ENCODE measurements at regions not wholly inside any gene's neighbourhood (a gene's known extent, or its start where the extent isn't known, plus 50 kb on each side); places are given as distances from the start of the nearest gene placed in this dataset.

DNA sequence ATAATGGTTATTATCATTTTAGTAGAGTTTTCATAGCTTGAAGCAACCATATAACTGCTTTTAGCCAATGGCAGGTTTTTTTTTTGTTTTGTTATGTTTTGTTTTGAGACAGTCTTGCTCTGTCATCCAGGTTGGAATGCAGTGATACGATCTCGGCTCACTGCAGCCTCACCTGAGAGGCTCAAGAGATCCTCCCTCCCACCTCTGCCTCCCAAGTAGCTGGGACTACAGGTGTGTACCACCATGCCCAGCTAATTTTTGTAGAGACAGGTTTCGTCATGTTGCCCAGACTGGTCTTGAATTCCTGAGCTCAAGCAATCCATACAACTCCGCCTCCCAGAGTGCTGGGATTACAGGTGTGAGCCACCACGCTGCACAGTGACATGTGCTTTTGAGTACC is 117.5 kb upstream of the GAREM1 start:
- no peak for TF ChIP-seq POLR2A (IDR thresholded peaks at IDR 0.05)
- TF ChIP-seq, protein P1, sequence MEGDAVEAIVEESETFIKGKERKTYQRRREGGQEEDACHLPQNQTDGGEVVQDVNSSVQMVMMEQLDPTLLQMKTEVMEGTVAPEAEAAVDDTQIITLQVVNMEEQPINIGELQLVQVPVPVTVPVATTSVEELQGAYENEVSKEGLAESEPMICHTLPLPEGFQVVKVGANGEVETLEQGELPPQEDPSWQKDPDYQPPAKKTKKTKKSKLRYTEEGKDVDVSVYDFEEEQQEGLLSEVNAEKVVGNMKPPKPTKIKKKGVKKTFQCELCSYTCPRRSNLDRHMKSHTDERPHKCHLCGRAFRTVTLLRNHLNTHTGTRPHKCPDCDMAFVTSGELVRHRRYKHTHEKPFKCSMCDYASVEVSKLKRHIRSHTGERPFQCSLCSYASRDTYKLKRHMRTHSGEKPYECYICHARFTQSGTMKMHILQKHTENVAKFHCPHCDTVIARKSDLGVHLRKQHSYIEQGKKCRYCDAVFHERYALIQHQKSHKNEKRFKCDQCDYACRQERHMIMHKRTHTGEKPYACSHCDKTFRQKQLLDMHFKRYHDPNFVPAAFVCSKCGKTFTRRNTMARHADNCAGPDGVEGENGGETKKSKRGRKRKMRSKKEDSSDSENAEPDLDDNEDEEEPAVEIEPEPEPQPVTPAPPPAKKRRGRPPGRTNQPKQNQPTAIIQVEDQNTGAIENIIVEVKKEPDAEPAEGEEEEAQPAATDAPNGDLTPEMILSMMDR (IDR thresholded peaks at IDR 0.05) = no peak

All from esophagus squamous epithelium (tissue), 4 donors.